Esophagus muscularis mucosa (tissue), 3 donors: ENCODE measurements at regions not wholly inside any gene's neighbourhood (a gene's known extent, or its start where the extent isn't known, plus 50 kb on each side); places are given as distances from the start of the nearest gene placed in this dataset.

Experiments
- CTCF ChIP-seq, 3 experiments: fragments of 200-600 bp in 2 of 3; fragments of 450-650 bp in 1 of 3; sonication (generic) in 2 of 3; IDR thresholded peaks; one replicate each; pipeline ENCODE4 v1.5.1; 2017 to 2019; ENCODE audit warnings: antibody characterized with exemption in 3 of 3, mild to moderate bottlenecking in 2 of 3, moderate library complexity in 1 of 3
- POLR2A ChIP-seq: fragments of 450-650 bp; IDR thresholded peaks from one replicate; pipeline ENCODE4 v1.6.1; 2017; ENCODE audit warnings: antibody characterized with exemption, moderate library complexity, mild to moderate bottlenecking, low read depth

GRCh38 chr11:19450282-19450681, 209.5 kb upstream of the E2F8 start:
- TF ChIP-seq CTCF (IDR thresholded peaks at IDR 0.05): no peak
- TF ChIP-seq POLR2A: no peak
